ENCODE measurements at regions not wholly inside any gene's neighbourhood (a gene's known extent, or its start where the extent isn't known, plus 50 kb on each side); places are given as distances from the start of the nearest gene placed in this dataset.

DNA sequence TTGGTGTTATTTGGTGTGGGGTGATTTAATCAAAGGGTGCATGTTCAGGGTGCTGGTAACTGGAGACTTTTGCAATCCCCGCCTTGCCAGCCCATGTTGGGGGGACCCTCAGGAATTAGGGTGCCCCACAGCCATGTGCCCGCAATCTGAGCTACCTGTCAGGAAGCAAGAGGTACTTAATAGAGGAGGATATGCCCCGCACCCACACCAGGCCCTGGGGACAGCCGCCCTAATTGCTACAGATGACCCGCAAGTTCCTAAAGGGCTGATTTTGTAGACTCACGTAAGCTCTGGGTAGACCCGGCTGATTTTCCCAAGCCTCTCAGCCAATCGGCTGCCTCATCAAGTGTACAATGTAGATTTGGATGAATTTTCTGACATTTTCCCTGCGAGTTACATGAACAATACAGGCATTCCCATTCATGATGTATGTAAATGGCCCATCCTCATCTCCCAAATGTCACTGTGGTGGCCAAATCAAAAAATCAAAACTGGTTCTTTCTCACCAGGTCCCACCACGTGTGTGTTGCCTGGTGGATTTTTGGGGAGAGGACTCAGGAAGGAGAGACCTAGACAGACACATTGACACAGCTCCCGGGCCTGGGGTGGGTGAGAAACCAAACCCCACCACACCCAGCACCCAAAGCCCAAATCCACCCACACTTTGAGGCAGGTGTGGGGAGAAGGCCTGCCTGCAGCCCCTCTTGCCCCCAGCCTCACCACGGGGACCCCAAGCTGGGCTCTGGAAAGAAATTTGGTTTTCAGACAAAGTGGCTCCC is 119.2 kb upstream of the SPACA7 start:
- TF ChIP-seq, protein P1, sequence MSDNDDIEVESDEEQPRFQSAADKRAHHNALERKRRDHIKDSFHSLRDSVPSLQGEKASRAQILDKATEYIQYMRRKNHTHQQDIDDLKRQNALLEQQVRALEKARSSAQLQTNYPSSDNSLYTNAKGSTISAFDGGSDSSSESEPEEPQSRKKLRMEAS (IDR thresholded peaks at IDR 0.05; ENCODE audit: low read depth, low read length): no peak
- TF ChIP-seq MYC (IDR thresholded peaks at IDR 0.05; ENCODE audit: low read depth, low read length) (no peak), POLR2A (IDR thresholded peaks at IDR 0.05; ENCODE audit: extremely low read depth, insufficient read length) (no peak)
- TF ChIP-seq, protein P2, sequence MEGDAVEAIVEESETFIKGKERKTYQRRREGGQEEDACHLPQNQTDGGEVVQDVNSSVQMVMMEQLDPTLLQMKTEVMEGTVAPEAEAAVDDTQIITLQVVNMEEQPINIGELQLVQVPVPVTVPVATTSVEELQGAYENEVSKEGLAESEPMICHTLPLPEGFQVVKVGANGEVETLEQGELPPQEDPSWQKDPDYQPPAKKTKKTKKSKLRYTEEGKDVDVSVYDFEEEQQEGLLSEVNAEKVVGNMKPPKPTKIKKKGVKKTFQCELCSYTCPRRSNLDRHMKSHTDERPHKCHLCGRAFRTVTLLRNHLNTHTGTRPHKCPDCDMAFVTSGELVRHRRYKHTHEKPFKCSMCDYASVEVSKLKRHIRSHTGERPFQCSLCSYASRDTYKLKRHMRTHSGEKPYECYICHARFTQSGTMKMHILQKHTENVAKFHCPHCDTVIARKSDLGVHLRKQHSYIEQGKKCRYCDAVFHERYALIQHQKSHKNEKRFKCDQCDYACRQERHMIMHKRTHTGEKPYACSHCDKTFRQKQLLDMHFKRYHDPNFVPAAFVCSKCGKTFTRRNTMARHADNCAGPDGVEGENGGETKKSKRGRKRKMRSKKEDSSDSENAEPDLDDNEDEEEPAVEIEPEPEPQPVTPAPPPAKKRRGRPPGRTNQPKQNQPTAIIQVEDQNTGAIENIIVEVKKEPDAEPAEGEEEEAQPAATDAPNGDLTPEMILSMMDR (IDR thresholded peaks at IDR 0.05; ENCODE audit: low read depth, low read length): no peak
- no peak overlapping the region for H3K4me3 ChIP-seq (ENCODE audit: low read depth, low read length)
- no peak for DNase-seq (ENCODE audit: low read depth)

DNA sequence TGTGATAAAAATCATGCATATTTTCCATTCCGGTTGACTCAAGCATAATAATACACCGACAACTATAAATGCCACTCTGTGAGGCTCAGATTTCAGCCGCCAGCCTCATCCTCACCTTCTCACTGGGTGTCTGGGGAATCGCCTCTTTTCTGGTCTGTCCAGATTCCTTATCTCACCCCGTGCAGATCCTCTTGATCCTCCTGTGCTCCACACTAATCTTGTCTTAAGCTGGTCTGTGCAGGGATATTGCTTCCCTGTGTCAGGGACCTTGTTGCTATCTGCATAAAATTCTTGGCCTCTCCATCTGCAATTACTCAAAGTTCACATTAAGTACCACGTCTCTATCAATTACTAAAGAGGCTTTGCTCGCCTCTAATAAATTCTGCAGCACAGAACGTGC is 116.6 kb upstream of the SPACA7 start:
- no peak for DNase-seq (ENCODE audit: low read depth)
- TF ChIP-seq MYC (IDR thresholded peaks at IDR 0.05; ENCODE audit: low read depth, low read length): no peak
- no peak for TF ChIP-seq POLR2A (IDR thresholded peaks at IDR 0.05; ENCODE audit: extremely low read depth, insufficient read length)
- TF ChIP-seq, protein P2 (IDR thresholded peaks at IDR 0.05; ENCODE audit: low read depth, low read length): no peak
- TF ChIP-seq, protein P1 (IDR thresholded peaks at IDR 0.05; ENCODE audit: low read depth, low read length): no peak
- H3K4me3 ChIP-seq (ENCODE audit: low read depth, low read length): no peak overlapping the region

DNA sequence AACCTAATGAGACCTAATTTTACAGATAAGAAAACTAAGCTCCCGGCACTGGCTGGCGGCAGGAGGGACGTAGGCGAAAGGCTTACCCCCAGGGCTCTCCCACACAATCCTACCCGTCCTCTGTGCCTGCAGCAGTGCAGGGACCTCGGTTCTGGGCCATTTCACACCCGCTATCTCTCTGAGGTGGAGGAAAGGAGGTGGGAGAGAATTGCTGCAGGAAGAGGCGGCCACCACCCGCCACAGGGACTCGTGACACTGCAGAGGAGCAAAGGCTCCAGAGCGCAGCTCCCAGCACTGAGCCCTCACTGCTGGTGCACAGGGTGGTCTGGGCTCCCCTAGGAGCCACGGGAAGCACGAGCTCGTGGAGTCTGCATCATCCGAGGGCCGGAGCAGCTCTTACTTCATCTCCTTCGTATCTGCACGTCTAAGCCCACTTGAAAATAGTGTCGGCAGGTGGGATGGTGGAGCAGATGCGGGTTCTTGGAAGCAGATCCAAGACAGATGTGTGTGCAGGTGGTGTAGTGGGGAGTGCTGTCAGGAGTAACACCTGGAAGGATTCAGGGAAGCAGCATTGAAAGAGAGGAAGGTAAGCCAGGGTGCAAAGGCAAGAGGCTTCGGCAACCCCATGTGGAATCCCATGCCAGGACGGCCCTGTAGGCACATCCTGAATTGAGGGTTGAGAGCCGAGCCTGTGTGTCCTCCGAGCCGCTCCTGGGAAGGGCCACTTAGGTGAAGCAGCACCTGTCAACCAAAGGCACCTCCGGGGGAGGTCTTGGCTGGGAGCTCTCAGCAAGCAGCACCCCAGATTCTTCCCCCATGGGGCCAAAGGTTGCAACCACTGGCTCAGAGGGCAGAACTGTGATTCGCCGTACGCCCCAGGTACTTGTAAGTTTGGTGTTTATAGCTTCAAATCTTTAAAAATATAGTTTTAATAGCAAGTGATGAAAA is 115.8 kb upstream of the SPACA7 start:
- H3K4me3 ChIP-seq (ENCODE audit: low read depth, low read length): no peak overlapping the region
- TF ChIP-seq, protein P2 (IDR thresholded peaks at IDR 0.05; ENCODE audit: low read depth, low read length): no peak
- TF ChIP-seq POLR2A (IDR thresholded peaks at IDR 0.05; ENCODE audit: extremely low read depth, insufficient read length) (no peak), MYC (IDR thresholded peaks at IDR 0.05; ENCODE audit: low read depth, low read length) (no peak)
- TF ChIP-seq, protein P1 (IDR thresholded peaks at IDR 0.05; ENCODE audit: low read depth, low read length): no peak
- DNase-seq (ENCODE audit: low read depth): no peak

DNA sequence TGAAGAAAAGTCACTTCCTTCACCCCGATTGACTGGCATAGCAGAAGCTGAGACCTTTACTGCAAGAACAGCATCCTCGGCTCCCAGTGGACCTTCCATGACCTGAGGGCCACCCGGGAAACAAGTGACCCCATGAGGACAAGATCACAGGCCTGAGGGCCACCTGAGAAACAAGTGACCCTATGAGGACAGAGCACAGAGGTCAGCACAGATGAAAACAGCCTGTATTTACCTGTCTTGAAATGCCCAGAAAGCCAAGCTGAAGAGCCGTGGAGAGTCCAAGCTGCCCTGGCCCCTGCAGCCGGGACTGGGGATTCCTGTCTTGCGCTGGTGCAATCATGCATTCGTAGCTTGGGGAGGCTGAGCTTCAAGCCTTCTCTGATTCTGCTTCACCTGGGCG is 114.2 kb upstream of the SPACA7 start:
- H3K4me3 ChIP-seq (ENCODE audit: low read depth, low read length): no peak overlapping the region
- TF ChIP-seq POLR2A (IDR thresholded peaks at IDR 0.05; ENCODE audit: extremely low read depth, insufficient read length) (no peak), MYC (IDR thresholded peaks at IDR 0.05; ENCODE audit: low read depth, low read length) (no peak)
- TF ChIP-seq, protein P1 (IDR thresholded peaks at IDR 0.05; ENCODE audit: low read depth, low read length): no peak
- TF ChIP-seq, protein P2 (IDR thresholded peaks at IDR 0.05; ENCODE audit: low read depth, low read length): no peak
- no peak for DNase-seq (ENCODE audit: low read depth)

DNA sequence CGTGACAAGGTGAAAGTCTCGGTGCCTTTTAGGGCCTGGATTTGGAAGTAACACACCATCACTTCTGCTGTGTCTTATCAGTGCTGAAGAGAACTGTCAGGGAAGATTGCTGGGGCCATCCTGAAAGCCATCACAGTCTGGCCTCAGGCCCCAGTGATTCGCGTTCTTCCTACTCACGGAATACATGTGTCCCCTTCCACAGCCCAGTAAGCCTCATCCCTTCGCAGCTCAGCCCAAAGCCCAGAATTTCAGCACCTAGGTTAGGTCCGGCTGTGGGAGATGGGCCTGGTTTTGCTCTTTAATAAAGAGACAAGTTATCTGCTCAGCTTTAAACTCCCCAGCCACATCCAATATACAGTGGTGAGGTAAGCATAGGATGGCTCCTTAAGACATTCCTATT is 113.0 kb upstream of the SPACA7 start:
- TF ChIP-seq, protein P1 (IDR thresholded peaks at IDR 0.05; ENCODE audit: low read depth, low read length): no peak
- TF ChIP-seq POLR2A (IDR thresholded peaks at IDR 0.05; ENCODE audit: extremely low read depth, insufficient read length) (no peak), MYC (IDR thresholded peaks at IDR 0.05; ENCODE audit: low read depth, low read length) (no peak)
- TF ChIP-seq, protein P2 (IDR thresholded peaks at IDR 0.05; ENCODE audit: low read depth, low read length): no peak
- no peak for DNase-seq (ENCODE audit: low read depth)
- H3K4me3 ChIP-seq (ENCODE audit: low read depth, low read length): no peak overlapping the region
